Activated CD8-positive, alpha-beta T cell treated with anti-CD3 and anti-CD28 coated beads for 36 hours (primary cell): ENCODE measurements at regions not wholly inside any gene's neighbourhood (a gene's known extent, or its start where the extent isn't known, plus 50 kb on each side); places are given as distances from the start of the nearest gene placed in this dataset.

Experiments
- ATAC-seq: fragments of 200-7000 bp; cut with Tn5 transposase; one replicate; pipeline ENCODE4 v1.10.0; 2021; ENCODE audit warnings: mild to moderate bottlenecking, moderate library complexity
- CTCF ChIA-PET: fragments of 350-600 bp; sonication (Branson Sonifier 250); formaldehyde crosslinking; loops from one replicate; lab custom pipeline; 2021; ENCODE audit warnings: antibody characterized with exemption; lab: Charles Lee
- POLR2A ChIA-PET: fragments of 350-600 bp; sonication (Branson Sonifier 250); formaldehyde crosslinking; loops from one replicate; lab custom pipeline; 2021; ENCODE audit warnings: antibody characterized with exemption; lab: Charles Lee
- DNase-seq: peaks from one replicate; pipeline ENCODE4 v3.0.0-alpha.2; 2020
- H3K27ac Mint-ChIP-seq: one replicate; pipeline ENCODE4 v1.8.0; 2021; ENCODE audit warnings: mild to moderate bottlenecking, mixed read lengths
- H3K27me3 Mint-ChIP-seq: one replicate; pipeline ENCODE4 v1.8.0; 2021; ENCODE audit warnings: mixed read lengths
- H3K36me3 Mint-ChIP-seq: one replicate; pipeline ENCODE4 v1.8.0; 2021; ENCODE audit warnings: low read depth, mixed read lengths
- H3K4me1 Mint-ChIP-seq: one replicate; pipeline ENCODE4 v1.8.0; 2021; ENCODE audit warnings: low read depth, mixed read lengths
- H3K4me3 Mint-ChIP-seq: one replicate; pipeline ENCODE4 v1.8.0; 2021; ENCODE audit warnings: mild to moderate bottlenecking, moderate library complexity, mixed read lengths
- H3K9me3 Mint-ChIP-seq: one replicate; pipeline ENCODE4 v1.8.0; 2021; ENCODE audit warnings: mixed read lengths
- CTCF ChIP-seq: fragments of 200-600 bp; IDR thresholded peaks from one replicate; pipeline ENCODE4 v1.8.0; 2022; ENCODE audit warnings: antibody characterized with exemption, mild to moderate bottlenecking
- intact Hi-C: fragments of 100-400 bp; cut with micrococcal nuclease; formaldehyde crosslinking; loops from one replicate; pipeline ENCODE4 v1.10.0; 2022

- no peak overlapping the region for H3K27ac Mint-ChIP-seq
- CTCF ChIA-PET = no interaction called here
- no peaks in the 10 kb centered on the region for H3K9me3 Mint-ChIP-seq
- DNase-seq = no peak
- H3K4me1 Mint-ChIP-seq = no peaks in the 10 kb centered on the region
- intact Hi-C loops = no loop called here
- peaks cover 2% of the 10 kb centered on the region for H3K27me3 Mint-ChIP-seq
- TF ChIP-seq CTCF = no peak
- no peak for ATAC-seq
- H3K36me3 Mint-ChIP-seq = no peaks in the 10 kb centered on the region
- POLR2A ChIA-PET = no interaction called here
- no peak overlapping the region for H3K4me3 Mint-ChIP-seq
These were observed 147.7 kb upstream of the GATA6 start for GRCh38 chr18:22021701-22022100.

GRCh38 chr18:22024924-22025323, 144.5 kb upstream of the GATA6 start:
- no peak overlapping the region for H3K4me3 Mint-ChIP-seq
- no peak overlapping the region for H3K27ac Mint-ChIP-seq
- intact Hi-C loops = no loop called here
- no peaks in the 10 kb centered on the region for H3K9me3 Mint-ChIP-seq
- POLR2A ChIA-PET = no interaction called here
- ATAC-seq (no peak), DNase-seq (no peak)
- no peak for TF ChIP-seq CTCF
- peaks cover 2% of the 10 kb centered on the region for H3K27me3 Mint-ChIP-seq
- H3K4me1 Mint-ChIP-seq = no peaks in the 10 kb centered on the region
- CTCF ChIA-PET = no interaction called here
- H3K36me3 Mint-ChIP-seq = no peaks in the 10 kb centered on the region

- Mint-ChIP-seq H3K4me1 (no peaks in the 10 kb centered on the region), H3K27me3 (peaks cover 4% of the 10 kb centered on the region), H3K36me3 (no peaks in the 10 kb centered on the region), H3K4me3 (no peak overlapping the region), H3K9me3 (no peaks in the 10 kb centered on the region), H3K27ac (no peak overlapping the region)
- intact Hi-C loops = no loop called here
- ChIA-PET POLR2A (no interaction called here), CTCF (no interaction called here)
- no peak for DNase-seq
- ATAC-seq = no peak
- no peak for TF ChIP-seq CTCF
These were observed 143.0 kb upstream of the GATA6 start for GRCh38 chr18:22026362-22026761.

- H3K4me1 Mint-ChIP-seq = no peaks in the 10 kb centered on the region
- no peak for TF ChIP-seq CTCF
- no peaks in the 10 kb centered on the region for H3K36me3 Mint-ChIP-seq
- H3K9me3 Mint-ChIP-seq = no peaks in the 10 kb centered on the region
- POLR2A ChIA-PET = no interaction called here
- DNase-seq (no peak), ATAC-seq (no peak)
- H3K27ac Mint-ChIP-seq = no peak overlapping the region
- CTCF ChIA-PET = no interaction called here
- intact Hi-C loops = no loop called here
- H3K4me3 Mint-ChIP-seq = no peak overlapping the region
- H3K27me3 Mint-ChIP-seq = peaks cover 4% of the 10 kb centered on the region
These were observed 142.5 kb upstream of the GATA6 start for GRCh38 chr18:22026889-22027288.

- no peak overlapping the region for H3K4me3 Mint-ChIP-seq
These were observed 137.8 kb upstream of the GATA6 start for GRCh38 chr18:22031611-22032010.

More at GRCh38 chr18:22031611-22032010, 137.8 kb upstream of the GATA6 start:
- ATAC-seq = no peak
- no peak for TF ChIP-seq CTCF
- Mint-ChIP-seq H3K27me3 (peaks cover 4% of the 10 kb centered on the region), H3K9me3 (no peaks in the 10 kb centered on the region), H3K27ac (no peak overlapping the region), H3K4me1 (no peaks in the 10 kb centered on the region), H3K36me3 (no peaks in the 10 kb centered on the region)
- ChIA-PET POLR2A (no interaction called here), CTCF (no interaction called here)
- intact Hi-C loops = no loop called here
- DNase-seq = no peak
